VCaP (cell line): ENCODE measurements at regions not wholly inside any gene's neighbourhood (a gene's known extent, or its start where the extent isn't known, plus 50 kb on each side); places are given as distances from the start of the nearest gene placed in this dataset.

ENCODE experiments used
- H3K27ac ChIP-seq: fragments of 450-650 bp; 2 replicates; pipeline ENCODE4 v1.5.1; 2017
- TF ChIP-seq, protein P1 (sequence below): fragments of 450-650 bp; conservative IDR thresholded peaks from 2 replicates; pipeline ENCODE4 v1.5.1; 2017; ENCODE audit warnings: mild to moderate bottlenecking, moderate library complexity

GRCh38 chr5:40359832-40360231, 319.9 kb upstream of the PTGER4 start:
- H3K27ac ChIP-seq, result no peak overlapping the region
- TF ChIP-seq, protein P1, sequence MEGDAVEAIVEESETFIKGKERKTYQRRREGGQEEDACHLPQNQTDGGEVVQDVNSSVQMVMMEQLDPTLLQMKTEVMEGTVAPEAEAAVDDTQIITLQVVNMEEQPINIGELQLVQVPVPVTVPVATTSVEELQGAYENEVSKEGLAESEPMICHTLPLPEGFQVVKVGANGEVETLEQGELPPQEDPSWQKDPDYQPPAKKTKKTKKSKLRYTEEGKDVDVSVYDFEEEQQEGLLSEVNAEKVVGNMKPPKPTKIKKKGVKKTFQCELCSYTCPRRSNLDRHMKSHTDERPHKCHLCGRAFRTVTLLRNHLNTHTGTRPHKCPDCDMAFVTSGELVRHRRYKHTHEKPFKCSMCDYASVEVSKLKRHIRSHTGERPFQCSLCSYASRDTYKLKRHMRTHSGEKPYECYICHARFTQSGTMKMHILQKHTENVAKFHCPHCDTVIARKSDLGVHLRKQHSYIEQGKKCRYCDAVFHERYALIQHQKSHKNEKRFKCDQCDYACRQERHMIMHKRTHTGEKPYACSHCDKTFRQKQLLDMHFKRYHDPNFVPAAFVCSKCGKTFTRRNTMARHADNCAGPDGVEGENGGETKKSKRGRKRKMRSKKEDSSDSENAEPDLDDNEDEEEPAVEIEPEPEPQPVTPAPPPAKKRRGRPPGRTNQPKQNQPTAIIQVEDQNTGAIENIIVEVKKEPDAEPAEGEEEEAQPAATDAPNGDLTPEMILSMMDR, result no peak

DNA sequence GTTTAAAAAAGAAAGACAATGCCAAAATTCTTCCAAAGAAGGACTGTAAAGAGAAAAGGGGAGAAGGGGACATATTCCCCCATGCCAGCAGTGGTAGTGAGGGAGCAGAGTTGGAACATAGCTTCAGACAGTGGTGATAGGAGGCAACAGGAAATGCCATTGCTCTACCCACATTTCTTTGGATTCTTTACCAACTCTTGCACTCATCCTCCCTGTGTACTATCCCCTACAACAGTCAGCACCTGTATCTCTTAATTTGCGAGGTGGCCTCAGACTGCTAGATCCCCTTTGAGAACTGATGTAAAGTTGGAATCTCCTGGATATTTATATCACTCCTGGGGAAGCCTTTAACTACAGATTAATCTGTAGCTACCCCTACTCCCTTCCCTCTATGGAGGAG, 320.6 kb upstream of the PTGER4 start:
- TF ChIP-seq, protein P1, result no peak
- H3K27ac ChIP-seq, result no peak overlapping the region

GRCh38 chr5:40356248-40356647, 323.5 kb upstream of the PTGER4 start:
- TF ChIP-seq, protein P1, result no peak
- H3K27ac ChIP-seq, result no peak overlapping the region

DNA sequence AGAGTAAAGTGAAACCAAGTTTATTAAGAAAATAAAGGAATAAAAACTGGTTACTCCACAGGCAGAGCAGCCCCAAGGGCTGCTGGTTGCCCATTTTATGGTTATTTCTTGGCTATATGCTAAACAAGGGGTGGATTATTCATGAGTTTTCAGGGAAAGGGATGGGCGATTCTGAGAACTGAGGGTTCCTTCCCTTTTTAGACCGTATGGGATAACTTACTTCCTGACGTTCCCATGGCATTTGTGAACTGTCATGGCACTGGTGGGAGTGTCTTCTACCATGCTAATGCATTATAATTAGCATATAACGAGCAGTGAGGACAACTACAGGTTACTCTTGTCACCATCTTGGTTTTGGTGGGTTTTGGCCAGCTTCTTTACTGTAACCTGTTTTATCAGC, 323.9 kb upstream of the PTGER4 start:
- no peak overlapping the region for H3K27ac ChIP-seq
- TF ChIP-seq, protein P1, result no peak

- TF ChIP-seq, protein P1, result no peak
- no peak overlapping the region for H3K27ac ChIP-seq
Measured at GRCh38 chr5:40355181-40355580, 324.5 kb upstream of the PTGER4 start.

GRCh38 chr5:40354171-40354570, 325.5 kb upstream of the PTGER4 start:
- H3K27ac ChIP-seq, result no peak overlapping the region
- TF ChIP-seq, protein P1, result no peak

- H3K27ac ChIP-seq, result no peak overlapping the region
- TF ChIP-seq, protein P1, result no peak
Measured at GRCh38 chr5:40353442-40353841, 326.3 kb upstream of the PTGER4 start.
